ENCODE measurements at regions not wholly inside any gene's neighbourhood (a gene's known extent, or its start where the extent isn't known, plus 50 kb on each side); places are given as distances from the start of the nearest gene placed in this dataset.
A peak's percentile ranks its signal among the peaks of the same experiment; 100 is the strongest.

DNA sequence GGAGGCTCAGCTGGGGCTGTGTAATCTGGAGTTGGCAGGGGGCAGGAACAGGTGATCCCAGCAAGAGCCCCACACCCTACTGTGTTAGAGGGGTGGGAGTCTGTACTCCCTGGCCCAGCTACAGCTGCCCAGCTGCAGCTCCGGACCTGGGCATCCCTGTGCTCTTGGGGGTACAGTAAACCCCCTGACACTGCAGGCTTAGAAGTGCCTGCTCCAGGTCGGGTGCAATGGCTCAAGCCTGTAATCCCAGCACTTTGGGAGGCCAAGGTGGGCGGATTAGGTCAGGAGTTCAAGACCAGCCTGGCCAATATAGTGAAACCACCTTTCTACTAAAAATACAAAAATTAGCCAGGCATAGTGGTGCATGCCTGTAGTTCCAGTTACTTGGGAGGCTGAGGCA lies 1228.6 kb upstream of the EYS start:
- Histone ChIP-seq H3F3A (ENCODE audit: insufficient read depth, low read length) (no peaks in the 10 kb centered on the region), H3K27me3 (replicated peaks; ENCODE audit: insufficient read depth, low read length) (no peaks in the 10 kb centered on the region), H2AFZ (ENCODE audit: low read length) (no peak overlapping the region), H4K20me1 (ENCODE audit: insufficient read depth, low read length) (no peaks in the 10 kb centered on the region), H3K4me2 (ENCODE audit: low read depth, low read length) (no peak overlapping the region), H3K27ac (ENCODE audit: low read length) (no peak overlapping the region), H3K9me3 (replicated peaks; ENCODE audit: insufficient read depth, low read length) (no peaks in the 10 kb centered on the region), H3K4me3 (ENCODE audit: low read length) (no peak overlapping the region), H3K36me3 (replicated peaks; ENCODE audit: insufficient read depth, low read length) (no peaks in the 10 kb centered on the region), H3K9ac (ENCODE audit: low read length) (no peak overlapping the region), H3K4me1 (ENCODE audit: low read length) (no peaks in the 10 kb centered on the region), H3K79me2 (ENCODE audit: low read length) (no peaks in the 10 kb centered on the region), H3K9me2 (replicated peaks; ENCODE audit: insufficient read depth, low read length) (no peaks in the 10 kb centered on the region)
- TF ChIP-seq EZH2 (optimal IDR thresholded peaks at IDR 0.05; ENCODE audit: low read depth, low read length) (no peak), EZH2phosphoT487 (IDR thresholded peaks at IDR 0.05; ENCODE audit: low read length) (no peak)
- TF ChIP-seq, protein P1, sequence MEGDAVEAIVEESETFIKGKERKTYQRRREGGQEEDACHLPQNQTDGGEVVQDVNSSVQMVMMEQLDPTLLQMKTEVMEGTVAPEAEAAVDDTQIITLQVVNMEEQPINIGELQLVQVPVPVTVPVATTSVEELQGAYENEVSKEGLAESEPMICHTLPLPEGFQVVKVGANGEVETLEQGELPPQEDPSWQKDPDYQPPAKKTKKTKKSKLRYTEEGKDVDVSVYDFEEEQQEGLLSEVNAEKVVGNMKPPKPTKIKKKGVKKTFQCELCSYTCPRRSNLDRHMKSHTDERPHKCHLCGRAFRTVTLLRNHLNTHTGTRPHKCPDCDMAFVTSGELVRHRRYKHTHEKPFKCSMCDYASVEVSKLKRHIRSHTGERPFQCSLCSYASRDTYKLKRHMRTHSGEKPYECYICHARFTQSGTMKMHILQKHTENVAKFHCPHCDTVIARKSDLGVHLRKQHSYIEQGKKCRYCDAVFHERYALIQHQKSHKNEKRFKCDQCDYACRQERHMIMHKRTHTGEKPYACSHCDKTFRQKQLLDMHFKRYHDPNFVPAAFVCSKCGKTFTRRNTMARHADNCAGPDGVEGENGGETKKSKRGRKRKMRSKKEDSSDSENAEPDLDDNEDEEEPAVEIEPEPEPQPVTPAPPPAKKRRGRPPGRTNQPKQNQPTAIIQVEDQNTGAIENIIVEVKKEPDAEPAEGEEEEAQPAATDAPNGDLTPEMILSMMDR (IDR thresholded peaks at IDR 0.05; ENCODE audit: low read length): no peak
- DNase-seq: no peak

DNA sequence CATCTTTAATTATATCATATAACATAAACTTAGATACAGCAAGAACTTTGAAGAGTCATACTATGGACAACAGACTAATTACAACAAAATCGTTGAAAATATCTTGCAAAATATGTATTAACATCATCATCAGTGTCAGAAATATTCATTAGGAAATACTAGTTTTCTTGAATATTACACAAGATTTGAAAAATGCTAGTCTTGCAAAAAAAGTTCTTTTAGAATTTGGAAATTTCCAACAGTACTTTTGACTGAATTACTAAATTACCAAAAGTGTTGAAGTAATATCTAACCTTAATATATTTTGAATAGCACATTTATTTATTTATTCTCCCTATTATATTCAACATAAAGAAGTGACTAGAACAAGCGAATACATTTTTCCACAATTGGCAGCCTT lies 1224.8 kb upstream of the EYS start:
- H3K27me3 ChIP-seq (replicated peaks; ENCODE audit: insufficient read depth, low read length): no peaks in the 10 kb centered on the region
- no peak overlapping the region for H3K9ac ChIP-seq (ENCODE audit: low read length)
- no peaks in the 10 kb centered on the region for H3F3A ChIP-seq (ENCODE audit: insufficient read depth, low read length)
- TF ChIP-seq EZH2 (optimal IDR thresholded peaks at IDR 0.05; ENCODE audit: low read depth, low read length): no peak
- H3K36me3 ChIP-seq (replicated peaks; ENCODE audit: insufficient read depth, low read length): no peaks in the 10 kb centered on the region
- H3K9me3 ChIP-seq (replicated peaks; ENCODE audit: insufficient read depth, low read length): no peaks in the 10 kb centered on the region
- H3K4me3 ChIP-seq (ENCODE audit: low read length): no peak overlapping the region
- no peak for DNase-seq
- no peak overlapping the region for H3K4me2 ChIP-seq (ENCODE audit: low read depth, low read length)
- H2AFZ ChIP-seq (ENCODE audit: low read length): no peak overlapping the region
- H4K20me1 ChIP-seq (ENCODE audit: insufficient read depth, low read length): no peaks in the 10 kb centered on the region
- no peaks in the 10 kb centered on the region for H3K9me2 ChIP-seq (replicated peaks; ENCODE audit: insufficient read depth, low read length)
- no peaks in the 10 kb centered on the region for H3K4me1 ChIP-seq (ENCODE audit: low read length)
- no peak overlapping the region for H3K27ac ChIP-seq (ENCODE audit: low read length)
- H3K79me2 ChIP-seq (ENCODE audit: low read length): no peaks in the 10 kb centered on the region

DNA sequence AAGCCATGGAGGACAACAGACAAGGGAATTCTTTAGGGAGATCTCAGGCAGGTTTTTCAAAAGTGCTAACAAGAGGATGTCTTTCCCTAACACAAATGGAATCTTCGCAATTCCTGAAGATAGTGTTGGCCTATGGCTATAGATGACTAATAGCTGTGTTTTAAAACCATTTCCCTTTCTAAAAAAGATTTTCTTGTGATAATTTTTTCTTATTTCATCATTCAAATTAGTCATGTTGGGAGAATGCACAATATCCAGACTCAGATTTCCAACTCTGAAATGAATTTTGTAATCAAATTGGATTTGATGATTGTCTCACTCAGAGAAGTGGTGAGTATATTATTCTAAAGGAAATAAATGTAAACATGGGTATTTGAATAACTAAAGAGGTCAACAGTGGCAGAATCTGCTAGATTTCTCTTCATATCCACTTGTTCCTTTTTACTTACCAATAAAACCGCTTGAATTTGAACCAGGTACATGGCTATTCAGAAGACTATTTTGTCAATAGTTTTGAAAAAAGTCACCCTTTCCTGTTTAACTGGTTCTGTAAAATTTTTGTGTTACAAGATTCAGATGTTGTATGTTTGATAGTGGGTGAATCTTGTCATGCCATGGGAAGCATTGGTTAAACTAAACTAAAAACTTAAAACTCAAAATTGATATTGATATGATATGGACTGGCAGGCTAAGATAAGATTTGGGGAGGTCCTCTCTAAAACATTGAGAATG lies 1223.7 kb upstream of the EYS start:
- no peak for DNase-seq
- Histone ChIP-seq H3K9me2 (replicated peaks; ENCODE audit: insufficient read depth, low read length) (no peaks in the 10 kb centered on the region), H3K9ac (ENCODE audit: low read length) (no peak overlapping the region), H3K4me3 (ENCODE audit: low read length) (no peak overlapping the region), H3K4me1 (ENCODE audit: low read length) (no peaks in the 10 kb centered on the region), H3F3A (ENCODE audit: insufficient read depth, low read length) (no peaks in the 10 kb centered on the region), H3K27ac (ENCODE audit: low read length) (no peak overlapping the region), H3K79me2 (ENCODE audit: low read length) (no peaks in the 10 kb centered on the region), H2AFZ (ENCODE audit: low read length) (no peak overlapping the region), H3K36me3 (replicated peaks; ENCODE audit: insufficient read depth, low read length) (no peaks in the 10 kb centered on the region), H3K9me3 (replicated peaks; ENCODE audit: insufficient read depth, low read length) (no peaks in the 10 kb centered on the region), H3K4me2 (ENCODE audit: low read depth, low read length) (no peak overlapping the region), H3K27me3 (replicated peaks; ENCODE audit: insufficient read depth, low read length) (no peaks in the 10 kb centered on the region), H4K20me1 (ENCODE audit: insufficient read depth, low read length) (no peaks in the 10 kb centered on the region)
- TF ChIP-seq EZH2phosphoT487 (IDR thresholded peaks at IDR 0.05; ENCODE audit: low read length) (no peak), EZH2 (optimal IDR thresholded peaks at IDR 0.05; ENCODE audit: low read depth, low read length) (no peak)
- TF ChIP-seq, protein P1 (IDR thresholded peaks at IDR 0.05; ENCODE audit: low read length): no peak

DNA sequence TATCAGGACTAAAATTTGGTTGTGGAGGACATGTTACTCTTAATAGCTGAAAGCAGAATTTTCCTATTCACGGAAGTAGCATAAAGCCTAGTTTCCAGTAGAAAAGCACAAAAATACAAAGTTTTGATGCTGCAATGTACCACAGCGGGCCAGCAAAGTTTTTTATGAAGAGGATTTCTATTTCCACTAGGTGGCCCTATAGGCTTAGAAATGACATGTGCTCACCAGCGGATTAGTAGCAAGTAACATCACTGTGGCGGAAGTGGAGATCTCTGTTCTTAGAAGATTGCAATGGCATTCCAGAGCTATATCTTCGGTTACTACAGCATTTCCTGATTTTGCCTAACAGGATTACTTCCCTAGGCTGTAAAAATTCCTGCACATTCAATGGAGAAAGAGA lies 1219.0 kb upstream of the EYS start:
- Histone ChIP-seq H3K27me3 (replicated peaks; ENCODE audit: insufficient read depth, low read length) (no peaks in the 10 kb centered on the region), H3K9me2 (replicated peaks; ENCODE audit: insufficient read depth, low read length) (no peaks in the 10 kb centered on the region), H3K9ac (ENCODE audit: low read length) (no peak overlapping the region), H3K79me2 (ENCODE audit: low read length) (no peaks in the 10 kb centered on the region), H3F3A (ENCODE audit: insufficient read depth, low read length) (no peaks in the 10 kb centered on the region), H3K4me2 (ENCODE audit: low read depth, low read length) (no peak overlapping the region), H3K27ac (ENCODE audit: low read length) (no peak overlapping the region), H3K4me1 (ENCODE audit: low read length) (no peaks in the 10 kb centered on the region), H4K20me1 (ENCODE audit: insufficient read depth, low read length) (no peaks in the 10 kb centered on the region), H3K36me3 (replicated peaks; ENCODE audit: insufficient read depth, low read length) (no peaks in the 10 kb centered on the region), H3K9me3 (replicated peaks; ENCODE audit: insufficient read depth, low read length) (no peaks in the 10 kb centered on the region), H3K4me3 (ENCODE audit: low read length) (no peak overlapping the region), H2AFZ (ENCODE audit: low read length) (0 out of 2 replicates have a peak overlapping the region, but pooled peaks have one; percentile 16)
- DNase-seq: peak; percentile 64
- no peak for TF ChIP-seq EZH2 (optimal IDR thresholded peaks at IDR 0.05; ENCODE audit: low read depth, low read length)
- TF ChIP-seq, protein P1 (IDR thresholded peaks at IDR 0.05; ENCODE audit: low read length): peak; percentile 61
